ENCODE measurements at regions not wholly inside any gene's neighbourhood (a gene's known extent, or its start where the extent isn't known, plus 50 kb on each side); places are given as distances from the start of the nearest gene placed in this dataset.

DNA sequence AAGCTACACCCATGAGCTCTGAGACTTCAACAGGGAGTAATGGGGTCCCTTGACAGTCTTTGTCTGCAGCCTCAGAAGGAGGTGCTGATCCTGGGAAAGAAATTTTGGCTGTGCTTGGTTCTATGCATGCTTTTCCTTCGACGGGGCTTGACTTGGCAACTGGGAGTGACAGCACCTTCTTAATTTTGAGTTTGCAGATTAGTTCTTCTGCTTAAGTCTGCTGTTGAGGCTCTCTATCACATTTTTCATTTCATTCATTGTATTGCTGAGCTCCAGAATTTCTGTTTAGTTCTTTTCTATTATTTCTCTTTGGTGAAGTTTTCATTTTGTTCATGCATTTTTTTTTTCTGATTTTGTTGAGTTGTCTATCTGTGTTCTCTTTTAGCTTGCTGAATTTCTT, 125.6 kb downstream of the SNX19 start:
- Histone ChIP-seq H3K27me3 (ENCODE audit: insufficient read depth, low read length) (no peaks in the 10 kb centered on the region), H3K9ac (ENCODE audit: low read depth, low read length) (no peak overlapping the region), H3K36me3 (ENCODE audit: insufficient read depth, low read depth, low read length) (no peaks in the 10 kb centered on the region), H3K27ac (ENCODE audit: low read length) (no peak overlapping the region), H3K4me3 (ENCODE audit: low read length) (no peak overlapping the region), H3K9me3 (ENCODE audit: insufficient read depth, low read depth, low read length) (no peaks in the 10 kb centered on the region), H3K4me1 (ENCODE audit: insufficient read depth, low read length) (no peaks in the 10 kb centered on the region; the same call in 1 of the 2 replicates)

GRCh38 chr11:130792772-130793171, 123.5 kb downstream of the SNX19 start:
- Histone ChIP-seq H3K4me3 (ENCODE audit: low read length) (no peak overlapping the region), H3K27me3 (ENCODE audit: insufficient read depth, low read length) (no peaks in the 10 kb centered on the region), H3K4me1 (ENCODE audit: insufficient read depth, low read length) (no peaks in the 10 kb centered on the region; the same call in 1 of the 2 replicates), H3K27ac (ENCODE audit: low read length) (no peak overlapping the region), H3K9me3 (ENCODE audit: insufficient read depth, low read depth, low read length) (no peaks in the 10 kb centered on the region), H3K9ac (ENCODE audit: low read depth, low read length) (no peak overlapping the region), H3K36me3 (ENCODE audit: insufficient read depth, low read depth, low read length) (no peaks in the 10 kb centered on the region)

DNA sequence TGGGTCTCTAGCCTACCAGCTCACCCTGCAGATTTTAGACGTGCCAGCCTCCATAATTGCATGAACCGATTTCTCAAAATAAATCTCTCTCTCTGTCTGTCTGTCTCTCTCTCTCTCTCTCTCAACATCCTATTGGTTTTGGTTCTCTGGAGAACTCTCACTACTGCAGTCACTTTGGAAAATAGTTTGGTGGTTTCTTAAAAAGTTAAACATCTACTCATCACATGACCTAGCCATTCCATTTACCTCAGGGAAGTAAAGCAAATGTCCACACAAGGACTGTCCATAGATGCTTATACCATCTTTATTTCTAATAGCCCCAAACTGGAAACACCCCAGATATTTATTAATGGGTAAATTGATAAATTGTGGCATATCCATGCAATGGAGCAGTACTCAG, 119.5 kb downstream of the SNX19 start:
- Histone ChIP-seq H3K4me3 (ENCODE audit: low read length) (no peak overlapping the region), H3K27me3 (ENCODE audit: insufficient read depth, low read length) (no peaks in the 10 kb centered on the region), H3K4me1 (ENCODE audit: insufficient read depth, low read length) (no peaks in the 10 kb centered on the region; the same call in 1 of the 2 replicates), H3K9ac (ENCODE audit: low read depth, low read length) (no peak overlapping the region), H3K36me3 (ENCODE audit: insufficient read depth, low read depth, low read length) (no peaks in the 10 kb centered on the region), H3K9me3 (ENCODE audit: insufficient read depth, low read depth, low read length) (no peaks in the 10 kb centered on the region), H3K27ac (ENCODE audit: low read length) (no peak overlapping the region)

- Histone ChIP-seq H3K27me3 (ENCODE audit: insufficient read depth, low read length) (no peaks in the 10 kb centered on the region), H3K36me3 (ENCODE audit: insufficient read depth, low read depth, low read length) (no peaks in the 10 kb centered on the region), H3K9me3 (ENCODE audit: insufficient read depth, low read depth, low read length) (no peaks in the 10 kb centered on the region), H3K27ac (ENCODE audit: low read length) (no peak overlapping the region), H3K9ac (ENCODE audit: low read depth, low read length) (no peak overlapping the region), H3K4me1 (ENCODE audit: insufficient read depth, low read length) (peaks cover 3% of the 10 kb centered on the region; the same call in 1 of the 2 replicates), H3K4me3 (ENCODE audit: low read length) (no peak overlapping the region)
Observed at GRCh38 chr11:130798280-130798679, 118.0 kb downstream of the SNX19 start.

DNA sequence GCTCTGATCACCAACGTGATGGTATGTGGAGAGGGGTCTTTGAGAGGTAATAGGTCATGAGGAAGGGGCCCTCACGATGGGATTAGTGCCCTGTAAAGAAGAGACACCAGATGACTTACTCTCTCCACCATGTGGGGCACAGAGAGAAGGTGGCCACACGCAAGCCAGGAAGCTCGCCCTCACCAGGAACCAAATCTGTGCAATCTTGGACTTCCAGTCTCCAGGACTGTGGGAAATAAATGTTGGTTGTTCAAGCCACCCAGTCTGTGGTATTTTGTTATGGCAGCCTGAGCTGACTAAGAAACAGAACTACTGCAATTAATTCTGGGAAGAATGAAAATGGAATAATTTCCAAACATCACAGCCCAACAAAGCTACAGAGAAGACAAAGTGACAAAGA, 117.5 kb downstream of the SNX19 start:
- Histone ChIP-seq H3K27me3 (ENCODE audit: insufficient read depth, low read length) (no peaks in the 10 kb centered on the region), H3K36me3 (ENCODE audit: insufficient read depth, low read depth, low read length) (no peaks in the 10 kb centered on the region), H3K4me1 (ENCODE audit: insufficient read depth, low read length) (peaks cover 3% of the 10 kb centered on the region; the same call in 1 of the 2 replicates), H3K4me3 (ENCODE audit: low read length) (no peak overlapping the region), H3K27ac (ENCODE audit: low read length) (no peak overlapping the region), H3K9me3 (ENCODE audit: insufficient read depth, low read depth, low read length) (no peaks in the 10 kb centered on the region), H3K9ac (ENCODE audit: low read depth, low read length) (no peak overlapping the region)

DNA sequence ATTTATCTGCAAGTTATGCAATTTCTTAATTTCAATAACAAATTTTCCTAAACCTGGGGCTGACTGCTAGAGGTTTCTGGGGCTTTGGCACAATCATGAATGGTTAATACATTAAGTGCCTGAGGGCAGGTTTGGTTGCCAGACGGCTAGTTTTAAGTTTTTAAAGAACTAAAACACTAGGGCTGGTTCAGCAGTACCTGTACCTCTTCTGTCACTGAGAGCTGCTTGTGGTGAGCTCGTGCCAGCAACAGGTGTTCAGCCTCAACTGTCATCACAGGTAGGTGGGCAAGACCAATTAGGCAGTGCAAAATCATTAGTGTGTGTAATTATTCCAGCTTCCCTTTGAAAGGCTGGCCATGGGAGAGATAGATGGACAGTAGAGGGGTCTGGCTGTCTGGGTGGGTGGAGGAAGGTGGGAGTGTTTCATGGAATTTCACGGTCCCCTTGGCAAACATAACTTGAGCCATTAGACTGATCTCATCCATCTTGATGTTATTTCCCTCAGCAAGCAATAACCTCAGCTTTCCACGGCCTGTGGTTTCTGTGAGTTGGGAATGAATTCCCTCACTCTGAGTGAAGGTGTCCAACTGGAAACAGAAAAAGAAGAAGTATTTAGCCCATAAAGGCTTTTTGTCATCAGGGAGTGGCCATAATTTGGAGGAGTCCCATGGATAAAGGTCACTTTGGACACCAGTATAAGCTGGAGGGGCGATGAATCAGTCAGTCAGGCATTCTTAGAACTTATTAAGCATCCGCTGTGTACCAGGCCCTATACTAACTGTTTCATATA, 114.8 kb downstream of the SNX19 start:
- H3K4me1 ChIP-seq (ENCODE audit: insufficient read depth, low read length): peaks cover 3% of the 10 kb centered on the region; the same call in 1 of the 2 replicates
- H3K9me3 ChIP-seq (ENCODE audit: insufficient read depth, low read depth, low read length): no peaks in the 10 kb centered on the region
- no peak overlapping the region for H3K27ac ChIP-seq (ENCODE audit: low read length)
- H3K36me3 ChIP-seq (ENCODE audit: insufficient read depth, low read depth, low read length): no peaks in the 10 kb centered on the region
- no peaks in the 10 kb centered on the region for H3K27me3 ChIP-seq (ENCODE audit: insufficient read depth, low read length)
- H3K9ac ChIP-seq (ENCODE audit: low read depth, low read length): no peak overlapping the region
- H3K4me3 ChIP-seq (ENCODE audit: low read length): no peak overlapping the region

GRCh38 chr11:130802567-130802966, 113.7 kb downstream of the SNX19 start:
- Histone ChIP-seq H3K36me3 (ENCODE audit: insufficient read depth, low read depth, low read length) (no peaks in the 10 kb centered on the region), H3K9me3 (ENCODE audit: insufficient read depth, low read depth, low read length) (no peaks in the 10 kb centered on the region), H3K4me3 (ENCODE audit: low read length) (no peak overlapping the region), H3K27me3 (ENCODE audit: insufficient read depth, low read length) (no peaks in the 10 kb centered on the region), H3K4me1 (ENCODE audit: insufficient read depth, low read length) (peaks cover 3% of the 10 kb centered on the region; the same call in 1 of the 2 replicates), H3K9ac (ENCODE audit: low read depth, low read length) (no peak overlapping the region), H3K27ac (ENCODE audit: low read length) (no peak overlapping the region)

DNA sequence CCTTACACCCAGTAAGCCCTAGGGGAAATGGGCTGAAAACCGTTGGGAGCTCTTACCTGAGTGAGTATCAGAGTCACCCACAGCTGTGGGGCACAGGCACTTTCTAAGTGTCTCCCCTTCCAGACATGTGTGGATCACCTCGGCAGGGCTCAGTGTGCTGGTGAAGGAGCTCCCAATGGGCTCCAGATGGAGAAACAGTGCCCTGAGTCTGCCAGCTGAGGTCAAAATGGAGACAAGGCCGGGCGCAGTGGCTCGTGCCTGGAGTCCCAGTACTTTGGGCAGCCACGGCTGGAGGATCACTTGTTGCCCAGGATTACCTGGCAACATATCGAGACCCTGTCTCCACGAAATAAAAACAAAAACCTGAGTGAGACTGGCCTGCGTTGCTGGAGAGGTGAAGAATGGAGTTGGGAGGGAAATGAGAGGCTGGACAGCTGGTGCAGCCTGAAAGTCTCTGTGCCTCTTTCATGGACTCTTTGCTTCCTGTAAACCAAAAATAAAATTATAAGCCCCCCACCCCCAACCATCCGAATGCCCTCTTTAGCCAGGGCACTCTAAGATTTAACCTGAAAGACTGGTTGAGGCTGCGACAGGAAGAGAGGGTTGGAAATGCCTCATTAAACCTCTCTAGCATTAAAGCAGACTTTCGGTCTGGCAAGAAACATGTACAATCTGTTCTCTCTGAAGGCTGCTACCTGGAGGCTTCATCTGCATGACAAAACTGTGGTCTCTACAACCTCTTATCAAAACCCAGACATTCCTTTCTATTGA, 111.8 kb downstream of the SNX19 start:
- Histone ChIP-seq H3K27ac (ENCODE audit: low read length) (no peak overlapping the region), H3K27me3 (ENCODE audit: insufficient read depth, low read length) (no peaks in the 10 kb centered on the region), H3K36me3 (ENCODE audit: insufficient read depth, low read depth, low read length) (no peaks in the 10 kb centered on the region), H3K9ac (ENCODE audit: low read depth, low read length) (no peak overlapping the region), H3K4me1 (ENCODE audit: insufficient read depth, low read length) (peaks cover 3% of the 10 kb centered on the region; the same call in 1 of the 2 replicates), H3K4me3 (ENCODE audit: low read length) (no peak overlapping the region), H3K9me3 (ENCODE audit: insufficient read depth, low read depth, low read length) (no peaks in the 10 kb centered on the region)

GRCh38 chr11:130806746-130807145, 109.5 kb downstream of the SNX19 start:
- no peak overlapping the region for H3K9ac ChIP-seq (ENCODE audit: low read depth, low read length)
- H3K27ac ChIP-seq (ENCODE audit: low read length): no peak overlapping the region

GRCh38 chr11:130808541-130808940, 107.7 kb downstream of the SNX19 start:
- peaks cover 3% of the 10 kb centered on the region; the same call in 1 of the 2 replicates for H3K4me1 ChIP-seq (ENCODE audit: insufficient read depth, low read length)
- no peaks in the 10 kb centered on the region for H3K36me3 ChIP-seq (ENCODE audit: insufficient read depth, low read depth, low read length)
- no peak overlapping the region for H3K27ac ChIP-seq (ENCODE audit: low read length)
- no peaks in the 10 kb centered on the region for H3K9me3 ChIP-seq (ENCODE audit: insufficient read depth, low read depth, low read length)
- H3K4me3 ChIP-seq (ENCODE audit: low read length): no peak overlapping the region
- no peak overlapping the region for H3K9ac ChIP-seq (ENCODE audit: low read depth, low read length)
- no peaks in the 10 kb centered on the region for H3K27me3 ChIP-seq (ENCODE audit: insufficient read depth, low read length)

More at GRCh38 chr11:130806746-130807145, 109.5 kb downstream of the SNX19 start:
- H3K4me1 ChIP-seq (ENCODE audit: insufficient read depth, low read length): peaks cover 3% of the 10 kb centered on the region; the same call in 1 of the 2 replicates
- no peak overlapping the region for H3K4me3 ChIP-seq (ENCODE audit: low read length)
- H3K9me3 ChIP-seq (ENCODE audit: insufficient read depth, low read depth, low read length): no peaks in the 10 kb centered on the region
- H3K36me3 ChIP-seq (ENCODE audit: insufficient read depth, low read depth, low read length): no peaks in the 10 kb centered on the region
- H3K27me3 ChIP-seq (ENCODE audit: insufficient read depth, low read length): no peaks in the 10 kb centered on the region

GRCh38 chr11:130813196-130813595, 103.1 kb downstream of the SNX19 start:
- H3K4me1 ChIP-seq (ENCODE audit: insufficient read depth, low read length): peaks cover 3% of the 10 kb centered on the region; the same call in 1 of the 2 replicates
- no peak overlapping the region for H3K9ac ChIP-seq (ENCODE audit: low read depth, low read length)
- no peaks in the 10 kb centered on the region for H3K9me3 ChIP-seq (ENCODE audit: insufficient read depth, low read depth, low read length)
- H3K4me3 ChIP-seq (ENCODE audit: low read length): no peak overlapping the region
- H3K27ac ChIP-seq (ENCODE audit: low read length): no peak overlapping the region
- H3K36me3 ChIP-seq (ENCODE audit: insufficient read depth, low read depth, low read length): no peaks in the 10 kb centered on the region
- H3K27me3 ChIP-seq (ENCODE audit: insufficient read depth, low read length): no peaks in the 10 kb centered on the region

All from iPS-20b (cell line).